Bronchial epithelial cell (primary cell): ENCODE measurements at regions not wholly inside any gene's neighbourhood (a gene's known extent, or its start where the extent isn't known, plus 50 kb on each side); places are given as distances from the start of the nearest gene placed in this dataset.

Experiments
- DNase-seq: peaks from one replicate; pipeline ENCODE4 v3.0.0-alpha.2; 2010; ENCODE audit warnings: low read depth
- FAIRE-seq: peaks from 2 replicates; lab custom pipeline; 2011; peaks lifted over from hg19 to GRCh38; lab: Jason Lieb, UNC
- H3K27me3 ChIP-seq: 2 replicates; pipeline ENCODE4 v1.5.1; 2011; ENCODE audit warnings: low read length; ENCODE audit not compliant: control insufficient read depth, insufficient read depth
- H3K36me3 ChIP-seq: 2 replicates; pipeline ENCODE4 v1.5.1; 2011; ENCODE audit warnings: low read length; ENCODE audit not compliant: control insufficient read depth, insufficient read depth
- H3K4me3 ChIP-seq: 2 replicates; pipeline ENCODE4 v1.5.1; 2011; ENCODE audit warnings: mild to moderate bottlenecking, low read depth, low read length, control low read depth
- CTCF ChIP-seq: IDR thresholded peaks from 2 replicates; pipeline ENCODE4 v1.5.1; 2011; ENCODE audit warnings: mild to moderate bottlenecking, moderate library complexity, low read length, control low read depth, inconsistent platforms; ENCODE audit not compliant: insufficient read depth, severe bottlenecking

- no peak for DNase-seq
- FAIRE-seq = no peak
- Histone ChIP-seq H3K27me3 (no peaks in the 10 kb centered on the region), H3K4me3 (no peak overlapping the region), H3K36me3 (no peaks in the 10 kb centered on the region)
- TF ChIP-seq CTCF = no peak
Measured at GRCh38 chr3:106421909-106422308, 553.1 kb upstream of the CBLB start.

GRCh38 chr3:106423321-106424225 is 554.8 kb upstream of the CBLB start:
- no peak overlapping the region for H3K4me3 ChIP-seq
- no peaks in the 10 kb centered on the region for H3K36me3 ChIP-seq
- no peaks in the 10 kb centered on the region for H3K27me3 ChIP-seq
- no peak for TF ChIP-seq CTCF
- peak; percentile 18 for DNase-seq
- FAIRE-seq = no peak

- DNase-seq (no peak), FAIRE-seq (no peak)
- H3K36me3 ChIP-seq = no peaks in the 10 kb centered on the region
- no peak overlapping the region for H3K4me3 ChIP-seq
- TF ChIP-seq CTCF = no peak
- H3K27me3 ChIP-seq = no peaks in the 10 kb centered on the region
Measured at GRCh38 chr3:106425026-106425425, 556.2 kb upstream of the CBLB start.

- Histone ChIP-seq H3K36me3 (no peaks in the 10 kb centered on the region), H3K27me3 (no peaks in the 10 kb centered on the region), H3K4me3 (no peak overlapping the region)
- DNase-seq (no peak), FAIRE-seq (no peak)
- TF ChIP-seq CTCF = no peak
Measured at GRCh38 chr3:106425916-106426315, 557.1 kb upstream of the CBLB start.

GRCh38 chr3:106428565-106428994 is 559.8 kb upstream of the CBLB start:
- TF ChIP-seq CTCF = no peak
- H3K36me3 ChIP-seq = no peaks in the 10 kb centered on the region
- FAIRE-seq (no peak), DNase-seq (peak; percentile 97)
- H3K4me3 ChIP-seq = no peak overlapping the region
- H3K27me3 ChIP-seq = no peaks in the 10 kb centered on the region

GRCh38 chr3:106431721-106432120 is 562.9 kb upstream of the CBLB start:
- H3K27me3 ChIP-seq = no peaks in the 10 kb centered on the region
- H3K4me3 ChIP-seq = no peak overlapping the region
- no peak for TF ChIP-seq CTCF
- DNase-seq (no peak), FAIRE-seq (no peak)
- H3K36me3 ChIP-seq = no peaks in the 10 kb centered on the region
